ENCODE measurements at regions not wholly inside any gene's neighbourhood (a gene's known extent, or its start where the extent isn't known, plus 50 kb on each side); places are given as distances from the start of the nearest gene placed in this dataset.

DNA sequence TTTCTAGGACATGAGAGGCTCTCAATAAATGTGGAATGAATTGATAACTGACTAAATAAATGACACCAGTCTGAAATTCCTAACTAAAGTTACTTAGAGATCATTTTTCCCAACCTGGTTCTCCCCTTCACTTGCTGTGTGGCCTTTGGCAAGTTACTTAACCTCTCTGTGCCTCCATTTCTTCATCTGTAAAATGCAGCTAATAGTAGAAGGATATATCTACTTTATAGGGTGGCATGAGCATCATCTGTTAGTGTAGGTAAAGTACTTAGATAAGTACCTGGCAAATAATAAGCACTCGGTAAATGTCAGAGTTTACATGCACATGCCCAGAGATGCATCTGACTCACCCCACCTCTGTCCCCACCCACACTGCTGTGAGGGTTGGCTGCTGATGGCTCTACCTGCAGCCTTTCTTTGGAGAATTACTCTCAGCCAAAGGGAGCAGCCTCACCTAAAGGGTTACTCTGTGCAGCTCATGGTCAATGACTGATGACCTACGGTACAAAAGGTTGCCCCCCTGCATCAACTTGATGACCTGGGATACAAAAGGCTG lies 139.3 kb downstream of the CHIC2 start:
- Histone ChIP-seq H3K9me3 (ENCODE audit: severe bottlenecking) (no peaks in the 10 kb centered on the region), H3K4me3 (ENCODE audit: low read depth, low read length) (no peak overlapping the region), H3K36me3 (no peaks in the 10 kb centered on the region), H3K27ac (no peak overlapping the region), H3K27me3 (ENCODE audit: insufficient read depth, low read depth, severe bottlenecking) (peaks cover 75% of the 10 kb centered on the region)
- TF ChIP-seq, protein P1, sequence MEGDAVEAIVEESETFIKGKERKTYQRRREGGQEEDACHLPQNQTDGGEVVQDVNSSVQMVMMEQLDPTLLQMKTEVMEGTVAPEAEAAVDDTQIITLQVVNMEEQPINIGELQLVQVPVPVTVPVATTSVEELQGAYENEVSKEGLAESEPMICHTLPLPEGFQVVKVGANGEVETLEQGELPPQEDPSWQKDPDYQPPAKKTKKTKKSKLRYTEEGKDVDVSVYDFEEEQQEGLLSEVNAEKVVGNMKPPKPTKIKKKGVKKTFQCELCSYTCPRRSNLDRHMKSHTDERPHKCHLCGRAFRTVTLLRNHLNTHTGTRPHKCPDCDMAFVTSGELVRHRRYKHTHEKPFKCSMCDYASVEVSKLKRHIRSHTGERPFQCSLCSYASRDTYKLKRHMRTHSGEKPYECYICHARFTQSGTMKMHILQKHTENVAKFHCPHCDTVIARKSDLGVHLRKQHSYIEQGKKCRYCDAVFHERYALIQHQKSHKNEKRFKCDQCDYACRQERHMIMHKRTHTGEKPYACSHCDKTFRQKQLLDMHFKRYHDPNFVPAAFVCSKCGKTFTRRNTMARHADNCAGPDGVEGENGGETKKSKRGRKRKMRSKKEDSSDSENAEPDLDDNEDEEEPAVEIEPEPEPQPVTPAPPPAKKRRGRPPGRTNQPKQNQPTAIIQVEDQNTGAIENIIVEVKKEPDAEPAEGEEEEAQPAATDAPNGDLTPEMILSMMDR (IDR thresholded peaks at IDR 0.05; ENCODE audit: low read depth, low read length): no peak
- no peak for DNase-seq

DNA sequence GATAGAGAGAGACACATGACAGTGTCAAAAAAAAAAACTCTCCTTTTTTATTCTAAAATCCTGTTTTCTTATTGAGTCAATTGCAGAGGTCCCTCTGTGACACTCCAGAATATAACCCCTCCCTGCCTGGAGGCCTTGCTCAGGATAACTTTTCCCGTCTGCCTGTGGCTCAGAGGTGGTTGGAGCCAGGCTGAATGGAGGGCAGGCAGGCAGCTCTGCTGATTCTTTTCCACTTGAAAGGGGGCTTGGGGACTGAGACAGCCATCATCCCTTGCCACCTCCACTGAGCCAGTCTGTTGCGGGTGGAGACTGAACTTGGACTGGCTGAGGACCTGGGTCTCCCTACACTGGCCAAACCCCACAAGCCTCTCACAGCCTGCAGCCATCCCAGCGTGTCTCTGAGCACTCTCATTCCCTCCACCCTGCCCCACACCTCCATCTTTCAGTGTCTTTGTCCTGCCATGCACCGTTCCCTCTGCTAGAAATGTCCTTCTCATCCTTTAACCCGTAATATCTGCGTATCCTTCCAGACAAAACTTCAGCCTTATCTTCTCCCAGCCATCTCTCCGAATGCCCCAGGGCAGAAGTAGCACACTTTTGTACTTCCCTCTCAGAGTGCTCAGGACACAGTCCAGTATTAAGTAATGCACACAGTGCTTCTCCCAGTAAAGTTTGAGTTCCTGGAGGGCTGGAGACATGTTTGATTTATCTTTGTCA lies 139.9 kb downstream of the CHIC2 start:
- TF ChIP-seq, protein P1 (IDR thresholded peaks at IDR 0.05; ENCODE audit: low read depth, low read length): no peak
- H3K27me3 ChIP-seq (ENCODE audit: insufficient read depth, low read depth, severe bottlenecking): peaks cover 80% of the 10 kb centered on the region
- H3K36me3 ChIP-seq: no peaks in the 10 kb centered on the region

DNA sequence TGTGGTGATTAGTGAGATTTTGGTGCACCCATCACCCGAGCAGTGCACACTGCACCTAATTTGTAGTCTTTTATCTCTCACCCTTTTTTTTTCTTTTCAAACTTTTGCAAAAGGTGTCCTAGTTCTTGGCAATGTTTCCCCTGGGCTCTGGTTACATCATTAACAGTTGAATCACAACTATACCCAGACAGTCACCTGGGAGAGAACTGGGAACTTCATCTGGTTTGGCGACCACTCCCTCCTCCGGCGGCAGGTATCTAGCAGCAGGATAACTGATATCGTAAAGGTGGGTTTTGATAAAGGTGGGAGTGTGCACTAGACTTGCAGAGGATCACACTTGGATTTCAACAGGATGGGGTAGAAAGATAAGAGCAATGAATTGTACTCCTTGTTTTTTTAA lies 140.5 kb downstream of the CHIC2 start:
- Histone ChIP-seq H3K27me3 (ENCODE audit: insufficient read depth, low read depth, severe bottlenecking) (peaks cover 79% of the 10 kb centered on the region), H3K27ac (no peak overlapping the region), H3K4me3 (ENCODE audit: low read depth, low read length) (no peak overlapping the region), H3K9me3 (ENCODE audit: severe bottlenecking) (no peaks in the 10 kb centered on the region), H3K36me3 (no peaks in the 10 kb centered on the region)
- TF ChIP-seq, protein P1 (IDR thresholded peaks at IDR 0.05; ENCODE audit: low read depth, low read length): no peak
- no peak for DNase-seq

More for the DNA sequence above, 139.9 kb downstream of the CHIC2 start:
- H3K9me3 ChIP-seq (ENCODE audit: severe bottlenecking): no peaks in the 10 kb centered on the region
- H3K27ac ChIP-seq: no peak overlapping the region
- no peak for DNase-seq
- H3K4me3 ChIP-seq (ENCODE audit: low read depth, low read length): no peak overlapping the region

DNA sequence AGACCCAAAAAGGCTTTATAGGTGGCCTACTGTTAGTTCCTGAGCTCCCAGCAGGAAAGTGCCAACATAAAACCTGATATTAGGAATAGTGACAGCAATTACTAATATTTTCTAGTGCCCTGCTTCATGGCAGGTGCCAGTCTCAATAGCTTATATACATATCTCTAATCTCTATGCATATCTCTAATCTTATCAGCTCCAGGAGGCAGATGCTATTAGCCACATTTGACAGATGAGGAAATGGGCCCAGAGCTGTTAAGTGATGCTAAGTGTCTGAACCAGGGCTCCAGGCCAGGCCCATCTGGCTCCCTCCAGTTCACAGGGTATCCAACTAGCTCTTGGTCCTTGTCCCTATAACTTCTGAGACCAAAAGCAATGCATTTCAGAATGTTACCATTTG lies 142.5 kb downstream of the CHIC2 start:
- TF ChIP-seq, protein P1 (IDR thresholded peaks at IDR 0.05; ENCODE audit: low read depth, low read length): no peak
- Histone ChIP-seq H3K4me3 (ENCODE audit: low read depth, low read length) (no peak overlapping the region), H3K9me3 (ENCODE audit: severe bottlenecking) (no peaks in the 10 kb centered on the region), H3K27ac (no peak overlapping the region), H3K27me3 (ENCODE audit: insufficient read depth, low read depth, severe bottlenecking) (peaks cover 80% of the 10 kb centered on the region), H3K36me3 (no peaks in the 10 kb centered on the region)
- no peak for DNase-seq

DNA sequence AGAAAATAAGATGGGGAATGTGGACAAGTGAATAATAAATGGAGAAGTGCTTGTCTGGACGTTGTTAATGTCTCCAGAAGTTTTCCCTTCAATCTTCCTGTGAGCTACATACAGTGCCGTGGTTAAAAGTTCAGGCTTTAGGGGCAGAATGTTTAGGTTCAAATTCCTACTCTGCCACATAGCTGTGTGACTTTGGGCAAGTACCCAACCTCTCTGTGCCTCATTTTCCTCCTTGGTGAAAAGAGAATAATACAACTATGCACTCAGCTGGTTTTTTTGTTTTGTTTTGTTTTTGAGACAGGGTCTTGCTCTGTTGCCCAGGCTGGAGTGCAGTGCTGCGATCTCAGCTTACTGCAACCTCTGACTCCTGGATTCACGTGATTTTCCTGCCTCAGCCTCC lies 143.5 kb downstream of the CHIC2 start:
- TF ChIP-seq, protein P1 (IDR thresholded peaks at IDR 0.05; ENCODE audit: low read depth, low read length): no peak
- H3K4me3 ChIP-seq (ENCODE audit: low read depth, low read length): no peak overlapping the region
- peaks cover 74% of the 10 kb centered on the region for H3K27me3 ChIP-seq (ENCODE audit: insufficient read depth, low read depth, severe bottlenecking)
- no peaks in the 10 kb centered on the region for H3K36me3 ChIP-seq
- no peak overlapping the region for H3K27ac ChIP-seq
- H3K9me3 ChIP-seq (ENCODE audit: severe bottlenecking): no peaks in the 10 kb centered on the region
- no peak for DNase-seq
